DOHH2 (cell line): ENCODE measurements at regions not wholly inside any gene's neighbourhood (a gene's known extent, or its start where the extent isn't known, plus 50 kb on each side); places are given as distances from the start of the nearest gene placed in this dataset.

Source experiments
- H3F3A ChIP-seq: fragments of 200-600 bp; sonication (generic), shearing (Covaris generic); 2 replicates; pipeline ENCODE4 v1.6.0; 2016; ENCODE audit warnings: antibody characterized with exemption, mild to moderate bottlenecking; ENCODE audit not compliant: control insufficient read depth, insufficient read depth
- H3K27ac ChIP-seq: fragments of 200-600 bp; sonication (generic); 2 replicates; pipeline ENCODE4 v1.5.1; 2014; ENCODE audit warnings: low read depth, mild to moderate bottlenecking, low read length, moderate library complexity
- H3K27me3 ChIP-seq: fragments of 200-600 bp; sonication (generic); 2 replicates; pipeline ENCODE4 v1.6.1; 2014; ENCODE audit warnings: mild to moderate bottlenecking, low read length, mixed read lengths; ENCODE audit not compliant: control insufficient read depth
- H3K36me3 ChIP-seq: fragments of 200-600 bp; sonication (generic); 2 replicates; pipeline ENCODE4 v1.6.1; 2014; ENCODE audit warnings: mild to moderate bottlenecking, low read length, moderate library complexity, mixed read lengths; ENCODE audit not compliant: control insufficient read depth
- H3K4me1 ChIP-seq: fragments of 200-600 bp; sonication (generic); 2 replicates; pipeline ENCODE4 v1.6.1; 2014; ENCODE audit warnings: mild to moderate bottlenecking, low read length, mixed read lengths; ENCODE audit not compliant: control insufficient read depth
- H3K4me2 ChIP-seq: fragments of 200-600 bp; sonication (generic); 2 replicates; pipeline ENCODE4 v1.6.0; 2014; ENCODE audit warnings: mild to moderate bottlenecking, low read length, moderate library complexity
- H3K4me3 ChIP-seq: fragments of 200-600 bp; sonication (generic); 2 replicates; pipeline ENCODE4 v1.5.1; 2014; ENCODE audit warnings: mild to moderate bottlenecking, low read length, mixed read lengths
- H3K79me2 ChIP-seq: fragments of 200-600 bp; sonication (generic); 2 replicates; pipeline ENCODE4 v1.6.1; 2014; ENCODE audit warnings: mild to moderate bottlenecking, low read length, mixed read lengths; ENCODE audit not compliant: control insufficient read depth
- H3K9me2 ChIP-seq: fragments of 200-600 bp; sonication (generic); replicated peaks from 2 replicates; pipeline ENCODE4 v1.6.1; 2014; ENCODE audit warnings: mild to moderate bottlenecking, low read length, mixed read lengths; ENCODE audit not compliant: control insufficient read depth
- H3K9me3 ChIP-seq: fragments of 200-600 bp; sonication (generic); 2 replicates; pipeline ENCODE4 v1.6.1; 2014; ENCODE audit warnings: antibody characterized with exemption, low read length, mixed read lengths; ENCODE audit not compliant: control insufficient read depth, insufficient read depth
- H4K20me1 ChIP-seq: fragments of 200-600 bp; sonication (generic); 2 replicates; pipeline ENCODE4 v1.6.0; 2014; ENCODE audit warnings: low read depth, mild to moderate bottlenecking, antibody characterized with exemption, low read length, moderate library complexity; ENCODE audit not compliant: control insufficient read depth, insufficient read depth
- CTCF ChIP-seq: fragments of 200-600 bp; sonication (generic); IDR thresholded peaks from one replicate; pipeline ENCODE4 v1.5.1; 2014; ENCODE audit warnings: antibody characterized with exemption, mild to moderate bottlenecking, low read depth, low read length; ENCODE audit not compliant: poor library complexity, severe bottlenecking
- EZH2phosphoT487 ChIP-seq: fragments of 200-600 bp; sonication (generic); IDR thresholded peaks from 2 replicates; pipeline ENCODE4 v1.6.1; 2017; ENCODE audit warnings: borderline replicate concordance, mild to moderate bottlenecking, antibody characterized with exemption, low read length, moderate library complexity, mixed read lengths

GRCh38 chr12:116339062-116339461, 61.6 kb upstream of the MED13L start:
- Histone ChIP-seq H4K20me1 (no peaks in the 10 kb centered on the region), H3K4me3 (no peak overlapping the region), H3K36me3 (no peaks in the 10 kb centered on the region), H3K9me2 (no peaks in the 10 kb centered on the region), H3K4me1 (peaks cover 19% of the 10 kb centered on the region), H3K4me2 (no peak overlapping the region), H3K27ac (no peak overlapping the region), H3K9me3 (no peaks in the 10 kb centered on the region), H3K27me3 (no peaks in the 10 kb centered on the region; the same call in 1 of the 2 replicates), H3K79me2 (no peaks in the 10 kb centered on the region), H3F3A (no peaks in the 10 kb centered on the region)
- TF ChIP-seq EZH2phosphoT487: no peak

- H3K27ac ChIP-seq: no peak overlapping the region
- no peaks in the 10 kb centered on the region for H3K27me3 ChIP-seq
- H3F3A ChIP-seq: no peaks in the 10 kb centered on the region
- H3K9me3 ChIP-seq: no peaks in the 10 kb centered on the region
- TF ChIP-seq EZH2phosphoT487 (no peak), CTCF (no peak)
- peaks cover 15% of the 10 kb centered on the region for H3K4me1 ChIP-seq
- H3K4me2 ChIP-seq: no peak overlapping the region
- no peaks in the 10 kb centered on the region for H4K20me1 ChIP-seq
- H3K79me2 ChIP-seq: no peaks in the 10 kb centered on the region
- H3K36me3 ChIP-seq: no peaks in the 10 kb centered on the region
- H3K4me3 ChIP-seq: no peak overlapping the region
- no peaks in the 10 kb centered on the region for H3K9me2 ChIP-seq
These were observed 62.4 kb upstream of the MED13L start for GRCh38 chr12:116339800-116340371.

GRCh38 chr12:116343331-116343884, 65.9 kb upstream of the MED13L start:
- H3K9me3 ChIP-seq: no peaks in the 10 kb centered on the region
- no peak overlapping the region for H3K27ac ChIP-seq
- H3K4me3 ChIP-seq: no peak overlapping the region
- no peaks in the 10 kb centered on the region for H3K4me1 ChIP-seq
- H3K36me3 ChIP-seq: no peaks in the 10 kb centered on the region
- no peaks in the 10 kb centered on the region for H4K20me1 ChIP-seq
- no peaks in the 10 kb centered on the region for H3F3A ChIP-seq
- H3K9me2 ChIP-seq: no peaks in the 10 kb centered on the region
- H3K4me2 ChIP-seq: no peak overlapping the region
- TF ChIP-seq CTCF: no peak
- TF ChIP-seq EZH2phosphoT487: no peak
- no peaks in the 10 kb centered on the region for H3K79me2 ChIP-seq
- peaks cover 5% of the 10 kb centered on the region; the same call in 1 of the 2 replicates for H3K27me3 ChIP-seq

GRCh38 chr12:116346222-116346621, 68.7 kb upstream of the MED13L start:
- Histone ChIP-seq H3K9me3 (no peaks in the 10 kb centered on the region), H3K36me3 (no peaks in the 10 kb centered on the region), H3K9me2 (no peaks in the 10 kb centered on the region), H3K79me2 (no peaks in the 10 kb centered on the region), H3K27ac (no peak overlapping the region), H4K20me1 (no peaks in the 10 kb centered on the region), H3F3A (no peaks in the 10 kb centered on the region), H3K4me1 (no peaks in the 10 kb centered on the region), H3K4me3 (no peak overlapping the region), H3K27me3 (peaks cover 5% of the 10 kb centered on the region; the same call in 1 of the 2 replicates), H3K4me2 (no peak overlapping the region)
- TF ChIP-seq CTCF (no peak), EZH2phosphoT487 (no peak)
